Putamen (tissue), 1 donor: ENCODE measurements at regions not wholly inside any gene's neighbourhood (a gene's known extent, or its start where the extent isn't known, plus 50 kb on each side); places are given as distances from the start of the nearest gene placed in this dataset.

Experiments
- DNase-seq: peaks from one replicate; pipeline ENCODE4 v3.0.0-alpha.2; 2016; ENCODE audit warnings: low spot score

DNA sequence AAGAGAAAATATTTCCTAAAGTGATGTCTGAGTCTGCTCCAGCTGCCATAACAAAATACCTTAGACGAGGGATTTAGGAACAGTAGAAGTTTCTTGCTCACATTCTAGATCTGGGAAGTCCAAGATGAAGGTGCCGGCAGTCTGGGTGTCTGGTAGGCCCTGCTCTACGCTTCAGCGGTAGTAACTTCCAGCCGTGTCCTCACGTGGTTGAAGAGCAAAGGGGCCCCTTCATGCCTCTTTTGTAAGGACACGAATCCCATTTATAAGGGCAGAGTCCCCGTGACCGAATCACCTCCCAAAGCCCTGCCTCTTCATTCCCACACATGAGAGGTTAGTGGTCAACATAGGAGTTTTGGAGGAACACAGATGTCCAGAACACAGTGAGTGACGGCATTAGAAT is 52.2 kb upstream of the INPP5A start:
- no peak for DNase-seq

DNA sequence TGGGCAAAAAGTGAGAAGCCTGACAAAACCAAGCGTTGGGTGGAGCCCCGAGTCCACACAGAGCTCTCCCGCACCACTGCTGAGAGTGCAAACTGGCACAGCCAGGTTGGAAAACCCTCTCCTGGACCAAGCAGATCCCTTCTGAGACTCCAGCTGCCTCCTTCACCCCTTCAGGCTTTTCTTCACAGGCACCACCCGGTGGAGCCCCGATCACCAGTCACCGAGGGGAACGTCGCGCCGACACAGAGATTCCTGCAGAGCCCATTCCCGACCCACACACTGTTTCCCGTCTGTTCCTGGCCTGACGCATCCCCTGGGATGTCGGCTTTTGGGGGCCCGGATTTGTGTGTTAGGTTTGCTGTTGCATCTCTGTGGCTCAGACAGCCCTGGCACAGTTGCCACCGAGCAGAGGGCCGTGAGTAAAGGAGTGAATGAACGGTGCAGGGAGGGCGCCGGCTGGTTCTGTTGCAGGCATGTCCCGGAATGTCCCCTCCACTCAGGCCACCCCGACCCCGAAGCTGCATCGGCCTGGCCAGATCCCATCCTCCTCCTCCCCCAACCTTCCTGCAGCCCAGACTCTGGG is 51.0 kb upstream of the INPP5A start:
- no peak for DNase-seq

DNA sequence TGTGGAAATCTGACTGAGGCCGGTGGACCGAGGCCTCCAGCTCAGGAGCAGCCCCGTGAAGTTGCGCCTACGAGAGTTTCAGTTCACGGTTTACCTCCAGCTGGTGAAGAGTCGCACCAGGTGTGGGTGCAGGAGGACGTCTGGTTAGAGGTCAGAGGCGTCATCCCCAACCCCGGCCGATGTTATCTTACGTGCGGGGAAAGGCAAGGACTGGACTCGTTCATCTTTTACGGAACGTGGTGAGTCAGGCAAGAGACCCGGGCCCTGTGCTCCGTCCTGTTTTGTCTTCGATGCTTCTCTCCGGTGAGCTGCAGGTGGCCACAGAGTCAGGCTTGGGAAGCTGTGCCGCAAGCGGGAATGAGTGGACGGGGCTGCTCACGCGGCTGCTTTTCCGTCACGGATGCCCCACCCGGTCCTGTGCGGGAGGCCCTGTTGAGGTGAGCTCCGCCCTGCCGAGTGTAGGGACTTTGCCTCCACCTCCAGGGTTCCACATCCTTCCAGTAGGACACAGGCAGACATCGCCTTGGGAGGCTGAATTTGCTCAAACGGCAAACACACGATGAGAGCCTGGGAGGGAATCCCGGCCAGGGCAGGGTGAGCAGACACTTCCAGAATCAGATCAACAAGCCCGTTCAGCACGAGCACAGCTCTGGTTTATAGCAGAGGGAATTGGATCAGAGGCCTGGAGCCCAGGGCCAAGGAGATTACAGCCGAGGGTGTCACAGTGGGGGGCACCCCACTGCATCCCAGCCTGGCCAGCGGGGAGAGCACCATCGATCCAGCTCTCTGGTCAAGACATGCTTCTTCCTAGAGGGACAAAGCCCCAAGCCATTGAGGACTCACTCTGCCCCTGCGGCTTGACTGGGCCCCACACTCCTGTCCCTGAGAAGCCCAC is 50.1 kb upstream of the INPP5A start:
- no peak for DNase-seq
